CD4-positive, alpha-beta T cell (primary cell): ENCODE measurements at regions not wholly inside any gene's neighbourhood (a gene's known extent, or its start where the extent isn't known, plus 50 kb on each side); places are given as distances from the start of the nearest gene placed in this dataset.

Experiments used
- ATAC-seq: fragments of 200-7000 bp; cut with Tn5 transposase; one replicate; pipeline ENCODE4 v1.10.0; 2022; ENCODE audit warnings: mild to moderate bottlenecking; ENCODE audit not compliant: poor library complexity
- CTCF ChIA-PET: fragments of 350-600 bp; sonication (Branson Sonifier 250); formaldehyde crosslinking; loops from one replicate; lab custom pipeline; 2021; ENCODE audit warnings: antibody characterized with exemption, inconsistent platforms; lab: Charles Lee
- POLR2A ChIA-PET: fragments of 350-600 bp; sonication (Branson Sonifier 250); formaldehyde crosslinking; loops from one replicate; lab custom pipeline; 2021; ENCODE audit warnings: antibody characterized with exemption, inconsistent platforms; lab: Charles Lee
- DNase-seq, 14 experiments: peaks; one replicate each; pipeline ENCODE4 v3.0.0-alpha.2; 2013 to 2020; ENCODE audit warnings: mixed read lengths in 2 of 14
- H3K27ac ChIP-seq, 2 donors: one replicate each; pipeline versions ENCODE4 v1.5.1 to v1.7.0; 2013; ENCODE audit warnings: low read length in 2 of 2, low read depth in 1 of 2, mild to moderate bottlenecking in 1 of 2
- H3K27me3 ChIP-seq, 2 experiments: 1 replicate in 1 of 2; 2 replicates in 1 of 2; pipeline versions ENCODE4 v1.6.1 to v1.7.0; 2013; ENCODE audit warnings: low read length in 2 of 2, control low read depth in 1 of 2, mild to moderate bottlenecking in 1 of 2, moderate library complexity in 1 of 2; ENCODE audit not compliant: insufficient read depth in 2 of 2, control insufficient read depth in 1 of 2
- H3K36me3 ChIP-seq: one replicate; pipeline ENCODE4 v1.6.1; 2013; ENCODE audit warnings: low read length, control low read depth; ENCODE audit not compliant: insufficient read depth
- H3K4me1 ChIP-seq: one replicate; pipeline ENCODE4 v1.6.1; 2013; ENCODE audit warnings: low read length, control low read depth; ENCODE audit not compliant: insufficient read depth
- H3K4me3 ChIP-seq: one replicate; pipeline ENCODE4 v1.5.1; 2013; ENCODE audit warnings: mild to moderate bottlenecking, low read length, moderate library complexity
- H3K9me3 ChIP-seq, 2 experiments: 1 replicate in 1 of 2; 2 replicates in 1 of 2; pipeline versions ENCODE4 v1.6.1 to v1.7.0; 2013; ENCODE audit warnings: low read length in 2 of 2, mild to moderate bottlenecking in 2 of 2, control low read depth in 1 of 2, moderate library complexity in 1 of 2; ENCODE audit not compliant: control insufficient read depth in 1 of 2, insufficient read depth in 1 of 2
- H3K27ac Mint-ChIP-seq: one replicate; pipeline ENCODE4 v1.8.0; 2020; ENCODE audit warnings: mixed read lengths
- H3K27me3 Mint-ChIP-seq: one replicate; pipeline ENCODE4 v1.8.0; 2021; ENCODE audit warnings: mixed read lengths
- H3K36me3 Mint-ChIP-seq: one replicate; pipeline ENCODE4 v1.8.0; 2021; ENCODE audit warnings: low read depth, mixed read lengths
- H3K4me1 Mint-ChIP-seq: one replicate; pipeline ENCODE4 v1.8.0; 2021; ENCODE audit warnings: low read depth, mixed read lengths
- H3K4me3 Mint-ChIP-seq: one replicate; pipeline ENCODE4 v1.8.0; 2020; ENCODE audit warnings: mild to moderate bottlenecking, mixed read lengths
- H3K9me3 Mint-ChIP-seq: one replicate; pipeline ENCODE4 v1.8.0; 2020; ENCODE audit warnings: mixed read lengths
- CTCF ChIP-seq: fragments of 200-600 bp; IDR thresholded peaks from one replicate; pipeline ENCODE4 v1.8.0; 2022; ENCODE audit warnings: antibody characterized with exemption, mild to moderate bottlenecking
- intact Hi-C, 2 experiments: fragments of 100-400 bp; cut with DNase I in 1 of 2; cut with micrococcal nuclease in 1 of 2; formaldehyde crosslinking; loops; one replicate each; pipeline versions ENCODE4 v1.15.1 to v1.9.0; 2023 to 2025; cut with DNase I, micrococcal nuclease

- ATAC-seq, result no peak
Measured at GRCh38 chr6:119533603-119534279, 184.2 kb upstream of the MAN1A1 start.

GRCh38 chr6:119527231-119527578 is 177.6 kb upstream of the MAN1A1 start:
- no peak for TF ChIP-seq CTCF
- Histone ChIP-seq H3K27me3 (no peaks in the 10 kb centered on the region), H3K4me3 (no peak overlapping the region), H3K9me3 (no peaks in the 10 kb centered on the region), H3K4me1 (no peaks in the 10 kb centered on the region), H3K36me3 (no peaks in the 10 kb centered on the region), H3K27ac (no peak overlapping the region)
- no peaks in the 10 kb centered on the region for H3K4me1 Mint-ChIP-seq
- ChIA-PET CTCF (no interaction called here), POLR2A (no interaction called here)
- DNase-seq (no peak), ATAC-seq (no peak)
- intact Hi-C loops, result no loop called here
- no peaks in the 10 kb centered on the region for H3K27me3 Mint-ChIP-seq
- no peak overlapping the region for H3K27ac Mint-ChIP-seq
- no peaks in the 10 kb centered on the region for H3K9me3 Mint-ChIP-seq
- no peaks in the 10 kb centered on the region for H3K36me3 Mint-ChIP-seq
- no peak overlapping the region for H3K4me3 Mint-ChIP-seq

More at GRCh38 chr6:119533603-119534279, 184.2 kb upstream of the MAN1A1 start:
- no peak for TF ChIP-seq CTCF
- ChIA-PET CTCF (no interaction called here), POLR2A (no interaction called here)
- H3K36me3 Mint-ChIP-seq, result no peaks in the 10 kb centered on the region
- no peaks in the 10 kb centered on the region for H3K4me1 Mint-ChIP-seq
- no peak overlapping the region for H3K4me3 Mint-ChIP-seq
- H3K4me3 ChIP-seq, result no peak overlapping the region
- H3K27me3 ChIP-seq, result no peaks in the 10 kb centered on the region
- H3K27ac ChIP-seq, result no peak overlapping the region
- no peak for DNase-seq
- peaks cover 0 to 4% of the 10 kb centered on the region in 2 experiments for H3K9me3 ChIP-seq
- no peaks in the 10 kb centered on the region for H3K27me3 Mint-ChIP-seq
- H3K36me3 ChIP-seq, result no peaks in the 10 kb centered on the region
- H3K4me1 ChIP-seq, result no peaks in the 10 kb centered on the region
- no peak overlapping the region for H3K27ac Mint-ChIP-seq
- intact Hi-C loops, result no loop called here
- no peaks in the 10 kb centered on the region for H3K9me3 Mint-ChIP-seq

GRCh38 chr6:119526561-119527230 is 177.1 kb upstream of the MAN1A1 start:
- H3K9me3 ChIP-seq, result no peaks in the 10 kb centered on the region
- ChIA-PET CTCF (no interaction called here), POLR2A (no interaction called here)
- DNase-seq (no peak), ATAC-seq (no peak)
- Mint-ChIP-seq H3K27me3 (no peaks in the 10 kb centered on the region), H3K4me1 (no peaks in the 10 kb centered on the region), H3K36me3 (no peaks in the 10 kb centered on the region), H3K4me3 (no peak overlapping the region), H3K9me3 (no peaks in the 10 kb centered on the region), H3K27ac (no peak overlapping the region)
- no peak for TF ChIP-seq CTCF
- H3K27ac ChIP-seq, result no peak overlapping the region
- no peak overlapping the region for H3K4me3 ChIP-seq
- no peaks in the 10 kb centered on the region for H3K27me3 ChIP-seq
- intact Hi-C loops, result no loop called here
- H3K4me1 ChIP-seq, result no peaks in the 10 kb centered on the region
- no peaks in the 10 kb centered on the region for H3K36me3 ChIP-seq
